GM12874 (cell line): ENCODE measurements at regions not wholly inside any gene's neighbourhood (a gene's known extent, or its start where the extent isn't known, plus 50 kb on each side); places are given as distances from the start of the nearest gene placed in this dataset.

Experiments used
- TF ChIP-seq, protein P1 (sequence below): IDR thresholded peaks from 2 replicates; pipeline ENCODE4 v1.5.1; 2011; ENCODE audit warnings: low read depth, mild to moderate bottlenecking, control low read depth, low read length, moderate library complexity; ENCODE audit not compliant: insufficient read depth

DNA sequence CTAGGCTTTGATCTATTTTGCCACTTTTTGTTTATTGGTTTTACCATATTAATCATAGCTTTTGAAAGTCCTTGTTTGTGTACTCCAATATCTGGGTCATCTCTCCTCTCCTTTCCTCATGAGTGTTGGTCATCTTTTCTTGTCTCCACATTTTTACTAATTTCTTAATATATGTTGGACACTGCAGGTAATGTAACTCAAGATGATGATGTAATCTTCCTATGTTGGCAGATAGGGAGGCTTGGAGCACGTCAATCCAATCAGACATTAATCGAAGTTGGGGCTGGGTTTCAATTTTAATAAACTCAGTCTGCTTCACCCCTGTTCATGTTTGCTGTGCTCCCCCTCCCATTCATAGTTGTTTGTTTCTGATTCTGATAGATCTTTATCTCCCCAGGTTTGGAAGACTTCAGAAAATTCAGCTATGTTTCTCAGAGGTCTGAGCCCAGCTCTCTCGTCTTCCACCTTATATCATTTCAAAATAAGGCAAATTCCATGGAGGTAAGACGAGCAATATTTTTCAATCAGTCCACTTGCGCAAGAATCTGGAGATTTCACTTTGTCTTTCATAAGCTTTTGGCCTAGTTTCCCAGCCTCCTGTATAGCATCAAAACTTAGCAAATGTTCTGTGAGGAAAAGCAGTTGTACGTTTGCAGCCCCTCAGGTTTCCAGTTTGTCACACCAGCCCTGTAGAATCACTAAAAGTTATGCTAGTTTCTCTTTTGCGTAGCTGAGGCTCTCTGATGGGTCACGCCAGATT lies 504.1 kb downstream of the TMTC2 start:
- TF ChIP-seq, protein P1, sequence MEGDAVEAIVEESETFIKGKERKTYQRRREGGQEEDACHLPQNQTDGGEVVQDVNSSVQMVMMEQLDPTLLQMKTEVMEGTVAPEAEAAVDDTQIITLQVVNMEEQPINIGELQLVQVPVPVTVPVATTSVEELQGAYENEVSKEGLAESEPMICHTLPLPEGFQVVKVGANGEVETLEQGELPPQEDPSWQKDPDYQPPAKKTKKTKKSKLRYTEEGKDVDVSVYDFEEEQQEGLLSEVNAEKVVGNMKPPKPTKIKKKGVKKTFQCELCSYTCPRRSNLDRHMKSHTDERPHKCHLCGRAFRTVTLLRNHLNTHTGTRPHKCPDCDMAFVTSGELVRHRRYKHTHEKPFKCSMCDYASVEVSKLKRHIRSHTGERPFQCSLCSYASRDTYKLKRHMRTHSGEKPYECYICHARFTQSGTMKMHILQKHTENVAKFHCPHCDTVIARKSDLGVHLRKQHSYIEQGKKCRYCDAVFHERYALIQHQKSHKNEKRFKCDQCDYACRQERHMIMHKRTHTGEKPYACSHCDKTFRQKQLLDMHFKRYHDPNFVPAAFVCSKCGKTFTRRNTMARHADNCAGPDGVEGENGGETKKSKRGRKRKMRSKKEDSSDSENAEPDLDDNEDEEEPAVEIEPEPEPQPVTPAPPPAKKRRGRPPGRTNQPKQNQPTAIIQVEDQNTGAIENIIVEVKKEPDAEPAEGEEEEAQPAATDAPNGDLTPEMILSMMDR: no peak

- TF ChIP-seq, protein P1: no peak
Measured at GRCh38 chr12:83186419-83186818, 499.7 kb downstream of the TMTC2 start.

DNA sequence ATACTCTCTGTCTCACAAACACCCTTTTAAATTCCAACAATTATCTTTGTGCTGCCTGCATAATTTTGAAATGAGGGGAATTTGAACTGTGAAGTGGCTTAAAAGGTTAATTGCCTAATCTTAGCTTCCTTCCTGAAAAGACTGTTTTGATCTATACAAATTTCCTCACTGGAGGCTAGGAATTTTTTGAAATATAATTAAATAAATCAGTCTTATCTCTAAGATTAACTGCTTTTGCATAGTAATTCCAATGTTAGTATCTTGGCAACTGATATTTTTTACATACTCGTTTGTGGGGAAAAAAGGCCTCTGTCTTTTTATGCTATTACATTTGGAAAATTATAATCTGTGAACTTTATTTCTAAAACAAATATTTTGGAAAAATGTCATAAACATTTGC lies 498.5 kb downstream of the TMTC2 start:
- TF ChIP-seq, protein P1: no peak
